NB4 (cell line): ENCODE measurements at regions not wholly inside any gene's neighbourhood (a gene's known extent, or its start where the extent isn't known, plus 50 kb on each side); places are given as distances from the start of the nearest gene placed in this dataset.

Source experiments
- DNase-seq: peaks from one replicate; pipeline ENCODE4 v3.0.0; 2010; ENCODE audit warnings: low read depth
- H3K4me3 ChIP-seq: one replicate; pipeline ENCODE4 v1.5.1; 2011; ENCODE audit warnings: mild to moderate bottlenecking, low read depth, low read length, moderate library complexity
- MYC ChIP-seq: IDR thresholded peaks from 2 replicates; pipeline ENCODE4 v1.6.1; 2011; ENCODE audit warnings: low read depth, low read length
- POLR2A ChIP-seq: IDR thresholded peaks from 2 replicates; pipeline ENCODE4 v1.6.1; 2011; ENCODE audit warnings: mild to moderate bottlenecking; ENCODE audit not compliant: insufficient read length; ENCODE audit errors: extremely low read depth
- TF ChIP-seq, protein P1 (sequence below): IDR thresholded peaks from one replicate; pipeline ENCODE4 v1.5.1; 2012; ENCODE audit warnings: low read depth, low read length
- TF ChIP-seq, protein P2 (sequence below): IDR thresholded peaks from 2 replicates; pipeline ENCODE4 v1.6.1; 2011; ENCODE audit warnings: low read depth, low read length

DNA sequence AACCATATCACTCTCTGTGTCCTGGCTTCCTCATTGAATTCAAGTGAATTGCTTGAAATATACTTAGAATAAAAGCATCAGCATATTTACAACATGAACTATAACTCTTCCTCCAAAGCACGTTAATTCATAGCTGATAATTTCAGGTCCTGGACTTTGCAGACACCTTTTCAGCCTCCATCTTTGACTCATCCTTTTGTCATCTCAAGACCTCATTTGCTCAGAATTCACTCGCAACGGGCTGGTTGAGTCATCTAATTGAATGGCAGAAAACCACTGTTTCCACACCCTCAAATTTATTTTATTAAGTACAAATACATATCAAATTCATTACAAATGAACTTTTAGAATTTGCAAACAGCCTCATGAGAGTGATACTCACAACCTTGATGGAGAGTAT is 545.7 kb downstream of the GATA3 start:
- DNase-seq: no peak
- no peak overlapping the region for H3K4me3 ChIP-seq
- TF ChIP-seq, protein P1, sequence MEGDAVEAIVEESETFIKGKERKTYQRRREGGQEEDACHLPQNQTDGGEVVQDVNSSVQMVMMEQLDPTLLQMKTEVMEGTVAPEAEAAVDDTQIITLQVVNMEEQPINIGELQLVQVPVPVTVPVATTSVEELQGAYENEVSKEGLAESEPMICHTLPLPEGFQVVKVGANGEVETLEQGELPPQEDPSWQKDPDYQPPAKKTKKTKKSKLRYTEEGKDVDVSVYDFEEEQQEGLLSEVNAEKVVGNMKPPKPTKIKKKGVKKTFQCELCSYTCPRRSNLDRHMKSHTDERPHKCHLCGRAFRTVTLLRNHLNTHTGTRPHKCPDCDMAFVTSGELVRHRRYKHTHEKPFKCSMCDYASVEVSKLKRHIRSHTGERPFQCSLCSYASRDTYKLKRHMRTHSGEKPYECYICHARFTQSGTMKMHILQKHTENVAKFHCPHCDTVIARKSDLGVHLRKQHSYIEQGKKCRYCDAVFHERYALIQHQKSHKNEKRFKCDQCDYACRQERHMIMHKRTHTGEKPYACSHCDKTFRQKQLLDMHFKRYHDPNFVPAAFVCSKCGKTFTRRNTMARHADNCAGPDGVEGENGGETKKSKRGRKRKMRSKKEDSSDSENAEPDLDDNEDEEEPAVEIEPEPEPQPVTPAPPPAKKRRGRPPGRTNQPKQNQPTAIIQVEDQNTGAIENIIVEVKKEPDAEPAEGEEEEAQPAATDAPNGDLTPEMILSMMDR: no peak
- TF ChIP-seq, protein P2, sequence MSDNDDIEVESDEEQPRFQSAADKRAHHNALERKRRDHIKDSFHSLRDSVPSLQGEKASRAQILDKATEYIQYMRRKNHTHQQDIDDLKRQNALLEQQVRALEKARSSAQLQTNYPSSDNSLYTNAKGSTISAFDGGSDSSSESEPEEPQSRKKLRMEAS: no peak
- TF ChIP-seq POLR2A (no peak), MYC (no peak)

DNA sequence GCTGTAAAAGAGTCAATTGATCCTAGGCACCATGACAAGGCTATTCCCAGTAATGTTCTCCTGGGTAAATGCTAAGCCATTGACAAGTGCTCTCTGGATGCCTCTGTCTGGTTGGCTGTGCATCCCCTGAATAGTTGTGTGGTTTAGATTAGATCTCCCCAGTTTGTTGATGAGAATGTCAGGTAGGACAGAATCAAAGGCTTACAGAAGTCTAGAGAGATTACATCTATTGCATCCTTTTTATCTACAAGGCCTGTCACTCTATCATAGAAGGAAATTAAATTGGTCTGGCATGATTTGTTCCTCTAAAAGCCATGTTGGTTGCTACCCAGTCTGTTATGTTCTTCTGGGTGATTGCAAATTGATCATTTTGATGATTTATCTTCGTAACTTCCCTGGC is 548.3 kb downstream of the GATA3 start:
- TF ChIP-seq POLR2A (no peak), MYC (no peak)
- TF ChIP-seq, protein P1: no peak
- TF ChIP-seq, protein P2: no peak
- H3K4me3 ChIP-seq: no peak overlapping the region

DNA sequence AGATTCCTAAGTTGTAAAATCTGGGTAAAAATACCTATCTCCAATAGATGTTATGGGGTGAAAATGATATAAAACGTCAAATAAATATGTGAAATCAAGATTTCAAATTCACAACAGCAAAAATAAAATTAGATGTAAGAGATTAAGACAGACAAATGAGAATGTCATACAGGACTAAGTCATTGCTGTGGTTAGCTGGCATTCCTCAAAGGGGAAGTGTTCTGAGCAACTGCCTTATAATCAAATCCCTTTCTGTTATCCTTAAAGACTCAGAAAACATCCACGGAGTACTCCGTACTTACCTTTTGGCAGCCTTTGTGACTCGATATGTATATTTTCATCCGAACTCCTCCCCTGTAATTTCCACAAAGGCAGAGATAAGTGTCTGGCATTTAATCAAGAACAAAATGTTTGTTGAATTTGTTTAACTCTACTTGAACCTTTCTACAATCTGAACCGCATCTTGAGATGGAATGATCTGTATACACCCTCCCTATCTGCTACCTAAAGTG is 559.6 kb downstream of the GATA3 start:
- no peak for DNase-seq
- TF ChIP-seq, protein P1: no peak
- TF ChIP-seq, protein P2: no peak
- no peak for TF ChIP-seq POLR2A
- no peak for TF ChIP-seq MYC
- H3K4me3 ChIP-seq: no peak overlapping the region

More for the DNA sequence above, 548.3 kb downstream of the GATA3 start:
- no peak for DNase-seq

DNA sequence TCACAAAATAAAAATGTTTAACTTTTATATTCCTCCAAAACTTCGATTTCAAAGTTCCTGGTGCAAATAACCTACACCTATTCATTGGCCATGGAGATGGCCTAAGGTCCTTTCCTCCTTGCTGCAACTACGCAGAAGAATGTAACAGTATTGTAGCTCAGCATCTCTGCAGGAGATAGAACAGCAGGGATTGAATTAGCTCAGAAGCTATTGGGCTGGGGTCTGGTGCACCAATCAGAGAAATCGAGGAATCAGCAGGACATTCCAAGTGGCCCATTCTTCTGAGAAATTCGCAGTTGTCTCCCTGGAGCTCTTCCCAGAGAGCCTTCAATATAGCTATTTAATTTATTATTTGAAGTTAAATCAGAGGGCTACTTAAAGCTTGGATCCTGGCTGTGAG is 560.6 kb downstream of the GATA3 start:
- TF ChIP-seq, protein P1: no peak
- TF ChIP-seq MYC: no peak
- H3K4me3 ChIP-seq: no peak overlapping the region
- DNase-seq: no peak

DNA sequence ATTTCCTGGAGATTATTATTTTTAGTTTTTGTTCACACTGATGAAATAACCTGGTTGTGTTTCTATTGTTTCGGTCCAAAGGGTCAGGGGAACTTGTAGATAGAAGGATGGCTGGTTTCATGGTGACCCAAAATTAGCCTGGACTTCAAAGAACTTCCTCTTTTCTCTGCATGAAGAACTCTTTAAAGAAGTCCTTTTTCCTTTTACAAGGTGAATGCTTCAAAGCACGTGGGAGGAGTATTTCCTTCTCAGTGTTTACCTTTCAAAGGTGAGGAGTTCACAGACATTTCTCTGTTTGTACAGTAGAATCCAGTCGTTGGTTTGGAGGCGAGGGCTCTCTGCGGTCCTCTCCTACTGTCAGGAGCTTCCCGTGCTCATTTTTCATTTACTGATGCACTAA is 561.7 kb downstream of the GATA3 start:
- H3K4me3 ChIP-seq: no peak overlapping the region
- TF ChIP-seq, protein P1: no peak
- no peak for DNase-seq

DNA sequence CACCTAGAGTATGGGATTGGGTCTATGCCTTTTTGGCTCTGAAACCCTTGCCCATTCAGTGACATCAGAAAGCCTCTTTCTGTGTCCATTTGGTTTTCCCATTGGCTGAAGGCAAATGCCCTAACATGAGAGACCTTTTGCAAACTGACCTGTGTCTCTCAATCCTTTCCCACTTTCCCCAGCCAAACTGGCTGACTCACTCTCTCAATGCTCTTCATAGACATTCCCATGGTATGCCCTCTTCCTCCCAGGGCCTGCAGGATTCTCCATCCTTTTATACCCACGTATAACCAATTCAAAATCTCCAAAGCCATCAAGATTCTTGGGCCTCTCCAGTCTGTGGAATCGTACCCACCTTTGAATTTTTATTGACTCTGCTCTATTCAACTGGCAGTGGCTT is 563.3 kb downstream of the GATA3 start:
- TF ChIP-seq POLR2A (no peak), MYC (no peak)
- TF ChIP-seq, protein P1: no peak
- TF ChIP-seq, protein P2: no peak
- no peak for DNase-seq
- H3K4me3 ChIP-seq: no peak overlapping the region
